Esophagus (tissue), 2 donors: ENCODE measurements at regions not wholly inside any gene's neighbourhood (a gene's known extent, or its start where the extent isn't known, plus 50 kb on each side); places are given as distances from the start of the nearest gene placed in this dataset.

Experiments used
- H3K27ac ChIP-seq, 2 donors: one replicate each; pipeline ENCODE4 v1.5.1; 2013; ENCODE audit warnings: low read depth in 2 of 2, mild to moderate bottlenecking in 2 of 2, inconsistent platforms in 1 of 2, low read length in 1 of 2, moderate library complexity in 1 of 2
- H3K27me3 ChIP-seq, 2 donors: one replicate each; pipeline ENCODE4 v1.6.1; 2013; ENCODE audit warnings: low read length in 2 of 2, control low read depth in 1 of 2, mild to moderate bottlenecking in 1 of 2; ENCODE audit not compliant: insufficient read depth in 2 of 2, control insufficient read depth in 1 of 2
- H3K36me3 ChIP-seq, 2 donors: one replicate each; pipeline ENCODE4 v1.6.1; 2013; ENCODE audit warnings: low read length in 1 of 2; ENCODE audit not compliant: control insufficient read depth in 2 of 2, insufficient read depth in 2 of 2
- H3K4me1 ChIP-seq, 2 donors: one replicate each; pipeline ENCODE4 v1.6.1; 2013; ENCODE audit warnings: low read length in 1 of 2; ENCODE audit not compliant: control insufficient read depth in 2 of 2, insufficient read depth in 2 of 2
- H3K4me3 ChIP-seq, 2 donors: one replicate each; pipeline ENCODE4 v1.5.1; 2013; ENCODE audit warnings: low read length in 2 of 2, mild to moderate bottlenecking in 2 of 2, low read depth in 1 of 2, moderate library complexity in 1 of 2
- H3K9me3 ChIP-seq, 2 donors: one replicate each; pipeline ENCODE4 v1.6.1; 2013; ENCODE audit warnings: mild to moderate bottlenecking in 2 of 2, low read depth in 1 of 2, low read length in 1 of 2, moderate library complexity in 1 of 2; ENCODE audit not compliant: control insufficient read depth in 2 of 2, insufficient read depth in 1 of 2
- WGBS, 2 donors: extraction: QIAGEN DNeasy Blood & Tissue Kit; methylation state at CpG; one replicate each; pipeline ENCODE4 v1.1.7; 2013; 5-methylcytosine and 5-hydroxymethylcytosine counted together
- donor health status: healthy with polysubstance abuse.
- donor health status: Bipolar disorder and iron deficiency.

GRCh38 chr16:74232806-74233465, 63.7 kb upstream of the PSMD7 start:
- H3K27ac ChIP-seq: no peak overlapping the region
- H3K9me3 ChIP-seq: no peaks in the 10 kb centered on the region
- H3K4me1 ChIP-seq: no peaks in the 10 kb centered on the region
- no peak overlapping the region for H3K4me3 ChIP-seq
- no peaks in the 10 kb centered on the region for H3K36me3 ChIP-seq
- WGBS, 2 donors: 79 to 85% methylated on average over 2 of the region's 2 CpGs
- H3K27me3 ChIP-seq: no peaks in the 10 kb centered on the region

DNA sequence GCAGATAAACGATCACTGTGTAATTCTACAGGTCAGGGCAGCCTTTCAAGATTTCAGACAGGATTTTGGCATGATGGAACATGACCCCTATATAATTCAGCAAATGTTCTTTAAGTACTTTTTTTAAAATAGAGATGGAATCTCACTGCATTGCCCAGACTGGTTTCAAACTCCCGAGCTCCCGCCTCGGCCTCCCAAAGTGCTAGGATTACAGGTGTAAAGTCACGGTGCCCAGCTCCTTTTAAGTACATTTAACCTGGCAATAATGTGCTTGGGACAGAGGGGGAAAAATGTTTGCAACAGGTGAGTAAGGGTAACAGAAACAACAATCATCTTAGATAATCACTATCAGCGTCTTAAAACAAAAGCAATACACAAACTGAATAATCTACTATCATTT, 66.5 kb upstream of the PSMD7 start:
- H3K27ac ChIP-seq: no peak overlapping the region
- H3K36me3 ChIP-seq: no peaks in the 10 kb centered on the region
- no peaks in the 10 kb centered on the region for H3K9me3 ChIP-seq
- no peaks in the 10 kb centered on the region for H3K4me1 ChIP-seq
- H3K4me3 ChIP-seq: no peak overlapping the region
- 51 to 64% methylated on average over 6 of the region's 6 CpGs for WGBS, 2 donors
- no peaks in the 10 kb centered on the region for H3K27me3 ChIP-seq

- H3K4me3 ChIP-seq: no peak overlapping the region
- H3K27ac ChIP-seq: no peak overlapping the region
- 36 to 42% methylated on average over 6 of the region's 6 CpGs for WGBS, 2 donors
- H3K36me3 ChIP-seq: no peaks in the 10 kb centered on the region
- H3K9me3 ChIP-seq: no peaks in the 10 kb centered on the region
- no peaks in the 10 kb centered on the region for H3K4me1 ChIP-seq
- H3K27me3 ChIP-seq: no peaks in the 10 kb centered on the region
Measured at GRCh38 chr16:74226338-74226954, 70.2 kb upstream of the PSMD7 start.

DNA sequence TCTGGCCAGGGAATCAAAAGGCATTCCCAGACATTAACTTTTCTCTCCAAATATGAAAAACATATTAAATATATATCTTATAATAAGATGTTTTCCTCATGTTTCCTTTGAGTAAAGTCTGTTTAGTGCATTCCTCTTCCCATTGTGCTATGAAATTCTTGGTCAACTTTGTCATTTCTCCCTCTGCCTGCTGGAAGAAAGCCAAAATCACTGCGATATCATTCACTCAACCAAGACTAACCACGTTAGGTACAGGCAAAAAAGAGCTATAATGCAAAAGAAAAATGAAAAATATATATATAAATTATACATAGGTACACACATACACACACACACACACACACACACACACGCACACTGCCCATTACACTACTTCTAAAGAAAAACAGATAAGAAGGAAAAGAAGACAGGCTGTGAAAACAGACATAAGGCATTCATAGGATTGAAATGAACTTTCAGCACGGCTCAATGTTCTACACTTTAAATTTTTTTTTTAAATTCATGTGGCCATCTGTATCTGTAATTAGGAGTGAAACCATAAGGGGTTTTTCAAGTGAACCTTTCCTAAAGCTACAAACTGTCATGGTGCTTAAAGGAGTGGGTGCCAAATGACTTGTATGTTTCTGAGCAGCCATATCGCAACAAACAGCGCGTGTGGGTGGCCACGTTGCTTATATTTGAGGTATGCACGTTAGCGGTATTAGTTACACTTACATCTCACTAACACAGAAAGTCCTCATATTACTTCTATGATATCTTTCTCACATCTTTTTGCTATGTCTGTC, 71.6 kb upstream of the PSMD7 start:
- Histone ChIP-seq H3K4me3 (no peak overlapping the region), H3K4me1 (no peaks in the 10 kb centered on the region), H3K27me3 (no peaks in the 10 kb centered on the region), H3K27ac (no peak overlapping the region), H3K9me3 (no peaks in the 10 kb centered on the region), H3K36me3 (no peaks in the 10 kb centered on the region)
- 62 to 64% methylated on average over 10 of the region's 10 CpGs for WGBS, 2 donors

GRCh38 chr16:74221828-74222227, 74.8 kb upstream of the PSMD7 start:
- no peak overlapping the region for H3K27ac ChIP-seq
- no peaks in the 10 kb centered on the region for H3K9me3 ChIP-seq
- no peaks in the 10 kb centered on the region for H3K27me3 ChIP-seq
- WGBS, 2 donors: 75 to 77% methylated on average over 3 of the region's 3 CpGs
- no peaks in the 10 kb centered on the region for H3K4me1 ChIP-seq
- H3K4me3 ChIP-seq: no peak overlapping the region
- H3K36me3 ChIP-seq: no peaks in the 10 kb centered on the region

GRCh38 chr16:74219706-74220105, 76.9 kb upstream of the PSMD7 start:
- no peak overlapping the region for H3K4me3 ChIP-seq
- H3K4me1 ChIP-seq: no peaks in the 10 kb centered on the region
- no peaks in the 10 kb centered on the region for H3K9me3 ChIP-seq
- H3K27ac ChIP-seq: no peak overlapping the region
- H3K36me3 ChIP-seq: no peaks in the 10 kb centered on the region
- H3K27me3 ChIP-seq: no peaks in the 10 kb centered on the region
- WGBS, 2 donors: 70 to 83% methylated on average over 1 of the region's 1 CpG

DNA sequence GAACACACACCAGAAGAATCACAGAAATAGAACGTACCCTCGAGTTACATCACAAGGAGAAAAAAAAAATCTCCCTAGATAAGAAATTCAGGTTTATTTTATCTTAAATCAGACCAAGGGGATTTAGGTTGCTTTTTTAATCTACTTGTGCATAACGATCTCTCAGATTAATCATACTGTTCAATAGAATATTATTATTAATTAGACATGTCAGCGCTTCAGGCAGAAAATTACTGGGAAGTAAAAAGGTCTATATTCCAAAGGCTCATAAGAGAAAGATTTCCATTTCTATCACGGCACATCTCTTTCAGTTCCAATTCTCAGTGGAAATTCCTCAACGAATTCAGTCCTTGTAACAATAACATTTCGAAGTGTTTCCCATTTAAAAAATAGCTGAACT, 77.7 kb upstream of the PSMD7 start:
- H3K9me3 ChIP-seq: no peaks in the 10 kb centered on the region
- H3K4me1 ChIP-seq: no peaks in the 10 kb centered on the region
- no peaks in the 10 kb centered on the region for H3K27me3 ChIP-seq
- no peak overlapping the region for H3K4me3 ChIP-seq
- no peak overlapping the region for H3K27ac ChIP-seq
- WGBS, 2 donors: 65 to 66% methylated on average over 7 of the region's 7 CpGs
- no peaks in the 10 kb centered on the region for H3K36me3 ChIP-seq

DNA sequence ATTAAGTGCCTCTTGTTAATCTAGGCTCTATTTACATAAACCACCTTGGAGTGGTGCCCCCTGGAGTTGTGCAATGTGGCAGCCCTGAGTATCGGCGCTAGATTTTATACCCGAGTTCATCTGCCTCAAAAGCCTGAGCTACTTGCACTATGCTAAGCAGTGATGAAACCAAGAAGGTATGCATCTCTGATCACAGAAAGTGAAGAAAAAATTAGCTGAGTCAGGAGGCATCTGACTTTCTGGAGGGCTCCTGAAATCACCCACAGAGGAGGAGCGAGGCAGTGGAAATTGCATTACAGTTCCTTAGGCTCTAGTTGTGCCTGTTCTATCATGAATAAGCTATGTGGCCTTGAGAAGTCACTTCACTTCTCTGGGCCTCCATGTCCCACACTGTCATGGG, 80.3 kb upstream of the PSMD7 start:
- H3K4me1 ChIP-seq: no peaks in the 10 kb centered on the region
- no peak overlapping the region for H3K4me3 ChIP-seq
- WGBS, 2 donors: 82 to 86% methylated on average over 4 of the region's 4 CpGs
- no peaks in the 10 kb centered on the region for H3K9me3 ChIP-seq
- H3K36me3 ChIP-seq: no peaks in the 10 kb centered on the region
- H3K27ac ChIP-seq: no peak overlapping the region
- no peaks in the 10 kb centered on the region for H3K27me3 ChIP-seq

- no peaks in the 10 kb centered on the region for H3K27me3 ChIP-seq
- H3K4me3 ChIP-seq: no peak overlapping the region
- H3K36me3 ChIP-seq: no peaks in the 10 kb centered on the region
- WGBS, 2 donors: 87 to 88% methylated on average over 6 of the region's 6 CpGs
- no peak overlapping the region for H3K27ac ChIP-seq
- no peaks in the 10 kb centered on the region for H3K9me3 ChIP-seq
- no peaks in the 10 kb centered on the region for H3K4me1 ChIP-seq
Measured at GRCh38 chr16:74215249-74215648, 81.4 kb upstream of the PSMD7 start.
